ENCODE measurements at regions not wholly inside any gene's neighbourhood (a gene's known extent, or its start where the extent isn't known, plus 50 kb on each side); places are given as distances from the start of the nearest gene placed in this dataset.

- no peak for TF ChIP-seq CTCF (IDR thresholded peaks at IDR 0.05; ENCODE audit: low read depth, low read length, missing input control)
- no peak for TF ChIP-seq RXRA (IDR thresholded peaks at IDR 0.05)
- TF ChIP-seq REST (IDR thresholded peaks at IDR 0.05) = no peak
- no peak for TF ChIP-seq GABPA (IDR thresholded peaks at IDR 0.05 in 1 of 2, conservative IDR thresholded peaks at IDR 0.05 in 1 of 2)
- no peak for TF ChIP-seq RAD21 (IDR thresholded peaks at IDR 0.05)
Observed at GRCh38 chr1:217369271-217369981, 261.5 kb downstream of the GPATCH2 start.
